HG03045 (cell line): ENCODE measurements at regions not wholly inside any gene's neighbourhood (a gene's known extent, or its start where the extent isn't known, plus 50 kb on each side); places are given as distances from the start of the nearest gene placed in this dataset.
"Not testable (repeated sequence)": the region's sequence is repeated elsewhere in the genome, so short reads cannot be mapped to it uniquely, and the experiment has no call there.

ENCODE experiments used
- ATAC-seq: cut with Tn5 transposase; IDR thresholded peaks from one replicate; pipeline ENCODE4 v1.9.1; 2021; ENCODE audit warnings: mild to moderate bottlenecking, moderate library complexity; ENCODE audit not compliant: unreplicated experiment

GRCh38 chr4:83931659-83932438 lies 395.9 kb downstream of the GPAT3 start:
- no peak for ATAC-seq

DNA sequence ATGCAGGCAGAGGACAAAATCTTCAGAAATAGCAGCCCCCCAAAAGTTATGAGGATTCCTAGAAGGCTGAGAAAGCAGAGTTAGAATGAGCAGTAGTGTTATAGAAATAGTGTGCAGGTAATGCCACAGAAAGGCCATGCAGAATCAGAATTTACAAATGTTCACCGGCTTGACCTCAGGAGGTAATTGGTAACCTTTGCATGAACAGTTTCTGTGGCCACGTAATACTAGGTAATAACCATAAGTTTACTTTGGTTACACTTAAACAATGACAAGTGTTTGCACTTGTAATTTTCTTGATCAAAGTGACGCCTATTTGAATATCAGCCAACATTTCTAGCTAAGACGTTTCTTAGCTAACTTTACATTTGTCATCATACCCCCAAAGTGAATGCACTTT lies 393.6 kb downstream of the GPAT3 start:
- no peak for ATAC-seq

GRCh38 chr4:83926950-83927349 lies 391.0 kb downstream of the GPAT3 start:
- ATAC-seq, result no peak

DNA sequence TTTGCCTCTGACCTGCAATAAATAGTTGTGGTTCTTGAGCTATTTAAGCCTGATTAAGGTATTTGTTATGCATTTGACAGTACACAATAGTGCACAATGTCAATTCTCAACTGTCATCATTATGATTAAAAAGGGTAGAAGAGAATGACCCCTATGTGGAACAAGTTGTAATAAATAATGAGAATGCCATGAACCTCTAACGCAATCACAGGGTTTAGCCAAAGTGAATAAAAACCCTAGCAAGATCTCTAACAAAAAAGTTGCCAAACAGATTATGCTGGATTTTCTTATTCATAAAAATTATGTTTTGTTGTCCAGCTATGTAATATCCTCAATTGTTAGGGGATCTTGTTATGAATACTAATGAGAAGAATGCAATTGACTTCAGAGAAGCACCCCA lies 387.4 kb downstream of the GPAT3 start:
- ATAC-seq, result no peak

- no peak for ATAC-seq
Observed at GRCh38 chr4:83922402-83922801, 386.5 kb downstream of the GPAT3 start.

- ATAC-seq, result no peak
Observed at GRCh38 chr4:83921124-83921523, 385.2 kb downstream of the GPAT3 start.

- no peak for ATAC-seq
Observed at GRCh38 chr4:83920375-83920774, 384.5 kb downstream of the GPAT3 start.

- no peak for ATAC-seq
Observed at GRCh38 chr4:83917572-83917971, 381.7 kb downstream of the GPAT3 start.

GRCh38 chr4:83910693-83911092 lies 374.8 kb downstream of the GPAT3 start:
- ATAC-seq, result no peak

GRCh38 chr4:83906561-83906960 lies 370.7 kb downstream of the GPAT3 start:
- ATAC-seq, result no peak

- no peak for ATAC-seq
Observed at GRCh38 chr4:83905952-83906351, 370.0 kb downstream of the GPAT3 start.

GRCh38 chr4:83903740-83904139 lies 367.8 kb downstream of the GPAT3 start:
- not testable (repeated sequence) for ATAC-seq

- no peak for ATAC-seq
Observed at GRCh38 chr4:83894831-83895230, 358.9 kb downstream of the GPAT3 start.

DNA sequence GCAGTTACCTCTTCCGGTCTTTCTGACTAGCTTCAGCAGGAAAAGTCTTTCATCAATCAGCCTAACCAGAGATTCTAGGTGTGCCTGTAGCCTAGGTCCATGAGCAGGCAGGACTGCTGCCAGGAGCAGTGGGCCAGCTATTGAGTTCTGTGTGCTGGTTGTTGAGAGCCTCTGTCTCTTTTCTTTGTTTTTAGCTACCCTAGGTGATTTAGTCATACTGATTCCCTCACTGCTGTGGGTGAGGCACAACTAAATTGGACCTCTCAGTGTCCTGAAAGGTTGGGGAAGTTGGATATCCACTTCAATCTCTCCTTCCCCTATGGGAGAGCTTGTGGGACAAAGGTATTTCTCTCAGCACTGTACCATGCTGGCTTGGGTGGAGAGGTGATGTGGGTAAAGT lies 354.9 kb downstream of the GPAT3 start:
- no peak for ATAC-seq

- ATAC-seq, result no peak
Observed at GRCh38 chr4:83890231-83890630, 354.3 kb downstream of the GPAT3 start.

GRCh38 chr4:83889802-83890201 lies 353.9 kb downstream of the GPAT3 start:
- no peak for ATAC-seq

DNA sequence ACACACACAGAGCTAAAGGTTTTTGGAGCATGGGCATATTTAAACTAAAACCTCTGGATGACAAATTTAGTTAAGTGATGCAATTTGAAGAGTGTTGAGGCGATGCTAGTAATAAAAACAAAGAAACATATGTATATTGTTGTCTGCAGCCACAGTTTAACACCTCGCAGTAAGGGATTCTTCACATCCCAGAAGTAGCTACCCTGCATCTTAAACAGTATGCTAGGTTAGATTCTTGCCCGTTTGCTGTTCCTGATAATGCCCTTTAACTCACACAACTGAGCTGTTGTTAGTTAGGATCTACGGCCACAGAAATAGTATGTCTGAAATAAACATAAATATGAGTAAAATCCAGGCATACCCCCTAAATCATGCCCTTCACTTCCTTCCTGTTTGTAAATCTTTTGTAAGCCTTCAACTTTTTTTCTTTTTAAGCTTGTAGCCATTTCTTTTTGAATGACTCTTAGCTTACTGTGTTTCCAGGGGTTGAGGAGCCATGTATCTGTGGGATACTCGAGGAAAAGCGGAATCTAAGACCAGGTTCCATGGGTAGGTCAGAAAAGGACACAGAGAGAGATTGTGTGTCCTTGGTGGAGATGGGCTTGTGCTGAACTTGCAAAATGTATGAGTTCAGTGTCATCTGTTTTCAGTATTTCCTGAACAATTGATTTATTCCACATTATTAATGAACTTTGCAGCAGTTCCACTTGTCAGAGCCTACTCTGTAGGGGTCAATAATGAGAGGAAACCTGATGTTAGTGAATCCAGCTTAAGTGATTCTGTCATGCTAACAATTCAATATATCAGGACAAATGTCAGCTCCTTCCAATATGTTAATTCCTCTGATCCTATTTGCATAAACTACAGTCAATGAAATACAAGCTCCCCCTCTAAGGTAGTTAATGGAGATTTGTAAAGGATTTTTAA lies 349.6 kb downstream of the GPAT3 start:
- ATAC-seq, result no peak

GRCh38 chr4:83876047-83876446 lies 340.1 kb downstream of the GPAT3 start:
- ATAC-seq, result no peak

DNA sequence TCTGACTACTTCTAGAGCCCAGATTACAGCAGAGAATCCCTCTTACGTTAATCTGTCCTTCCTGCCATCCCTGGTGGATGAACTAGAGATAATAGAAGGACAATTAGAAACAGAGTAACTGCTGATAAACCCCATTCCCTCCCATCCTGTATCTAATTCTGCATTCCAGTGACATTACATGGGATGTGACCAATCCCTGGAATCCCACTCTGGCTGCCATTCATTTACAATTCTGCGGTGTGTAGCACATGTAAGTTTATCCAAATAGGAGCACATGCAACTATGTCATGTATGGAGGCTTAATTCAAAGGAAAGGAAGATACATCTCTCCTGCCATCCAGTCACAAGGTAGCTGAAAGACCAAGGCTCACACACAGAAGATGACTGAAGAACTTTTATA lies 339.5 kb downstream of the GPAT3 start:
- ATAC-seq, result no peak

GRCh38 chr4:83873996-83874395 lies 338.1 kb downstream of the GPAT3 start:
- ATAC-seq, result no peak

GRCh38 chr4:83870328-83870950 lies 334.5 kb downstream of the GPAT3 start:
- no peak for ATAC-seq
